NOMO-1 treated with dmso at 0.1 percent for 144 hours (cell line): ENCODE measurements at regions not wholly inside any gene's neighbourhood (a gene's known extent, or its start where the extent isn't known, plus 50 kb on each side); places are given as distances from the start of the nearest gene placed in this dataset.

ENCODE experiments used
- DNase-seq: peaks from one replicate; lab custom pipeline; 2025; ENCODE audit not compliant: unreplicated experiment; lab: John Stamatoyannopoulos, UW

GRCh38 chr4:126269106-126269505 is 954.4 kb downstream of the FAT4 start:
- no peak for DNase-seq

- no peak for DNase-seq
These were observed 956.5 kb downstream of the FAT4 start for GRCh38 chr4:126271292-126271691.

DNA sequence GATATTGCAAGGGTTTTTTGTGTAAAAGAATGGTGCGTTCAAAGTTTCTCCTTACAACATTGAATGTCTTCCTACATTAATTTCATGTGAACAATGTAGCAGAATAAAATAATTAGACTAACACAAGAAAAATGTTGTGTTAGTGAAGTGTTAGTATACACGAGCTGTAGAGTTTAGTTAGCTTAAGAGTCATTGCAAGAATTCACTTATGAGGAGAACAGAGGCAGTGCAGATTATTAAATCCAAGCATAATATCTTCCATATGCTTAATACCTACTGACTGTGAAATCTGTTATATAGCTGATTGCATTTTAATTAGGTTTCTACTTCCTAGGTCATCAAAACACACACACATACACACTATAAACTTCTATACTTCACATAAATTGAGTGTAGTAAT is 959.0 kb downstream of the FAT4 start:
- DNase-seq = no peak

DNA sequence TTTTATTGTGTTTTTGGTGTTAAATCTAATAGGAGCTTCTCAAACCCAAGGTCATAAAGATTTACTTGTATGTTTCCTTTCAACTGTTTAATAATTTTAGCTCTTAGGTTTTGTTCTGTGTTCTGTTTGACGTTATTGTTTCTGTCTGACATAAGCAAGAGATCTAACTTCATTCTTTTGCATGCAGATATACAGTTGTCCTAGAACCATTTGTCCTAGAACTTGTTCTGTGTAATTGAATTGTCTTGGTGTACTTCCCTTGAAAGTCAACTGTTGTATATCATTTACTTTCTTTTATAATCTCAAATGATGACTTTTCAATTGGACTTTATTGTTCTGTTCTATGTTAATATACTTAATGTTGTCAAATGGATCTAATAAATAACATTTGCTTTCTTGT is 977.1 kb downstream of the FAT4 start:
- no peak for DNase-seq

DNA sequence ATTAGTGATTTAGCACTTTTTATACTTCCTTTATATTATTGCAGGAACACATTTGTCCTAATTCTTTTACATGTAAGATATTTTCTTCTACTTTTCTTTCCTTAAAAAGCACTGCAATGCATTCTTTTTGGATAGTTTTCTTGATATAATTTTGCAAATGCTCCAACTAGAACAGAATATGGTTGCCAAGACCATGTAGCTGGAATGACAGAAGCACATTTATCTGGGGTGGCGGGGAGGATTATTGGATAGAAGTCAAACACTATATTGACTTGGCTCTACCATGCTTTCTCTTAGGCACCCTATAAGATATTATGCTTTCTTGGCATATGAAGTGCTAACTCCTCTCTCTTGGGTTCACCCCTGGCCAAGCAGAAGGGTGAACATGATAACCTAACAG is 983.5 kb downstream of the FAT4 start:
- DNase-seq = no peak

GRCh38 chr4:126306152-126306869 is 991.6 kb downstream of the FAT4 start:
- no peak for DNase-seq

DNA sequence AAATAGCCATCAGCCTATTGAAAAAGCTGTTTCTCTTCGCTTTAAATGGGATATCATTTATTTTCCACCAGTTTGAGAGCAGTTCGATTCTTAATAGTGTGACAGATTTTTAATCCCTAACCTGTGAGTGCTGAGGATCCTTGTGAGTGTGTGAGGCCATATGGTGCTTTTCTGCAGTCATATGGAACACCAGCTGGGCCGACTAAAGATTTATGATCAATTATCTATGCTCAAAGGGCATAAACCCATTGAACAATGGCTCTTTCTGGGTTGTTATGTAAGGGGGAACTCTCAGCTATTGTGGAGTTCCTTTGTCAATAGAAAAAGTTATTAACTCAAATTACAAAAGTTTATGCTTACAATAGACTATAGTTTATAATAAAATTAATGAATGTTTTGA is 1003.6 kb downstream of the FAT4 start:
- DNase-seq = no peak

DNA sequence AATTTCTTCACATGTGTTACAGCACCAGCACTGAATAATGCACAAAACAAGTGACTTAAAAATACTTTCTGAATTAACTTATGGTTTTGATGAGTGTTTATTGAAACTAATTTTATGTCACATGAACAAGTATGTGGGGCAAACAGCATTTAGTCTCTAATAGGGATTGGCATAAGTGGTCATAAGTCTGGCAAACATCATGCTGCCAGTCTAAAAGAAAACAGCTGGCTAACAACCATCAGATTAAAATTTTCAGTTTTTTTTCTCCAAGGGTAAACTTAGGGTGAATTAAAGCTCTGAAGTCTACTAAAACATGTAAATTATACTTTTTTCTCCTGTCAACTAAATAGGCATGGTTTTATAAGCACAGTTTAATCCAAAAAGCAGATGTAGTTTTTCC is 1014.2 kb downstream of the FAT4 start:
- no peak for DNase-seq

- DNase-seq = no peak
These were observed 1023.8 kb downstream of the FAT4 start for GRCh38 chr4:126338548-126338947.

DNA sequence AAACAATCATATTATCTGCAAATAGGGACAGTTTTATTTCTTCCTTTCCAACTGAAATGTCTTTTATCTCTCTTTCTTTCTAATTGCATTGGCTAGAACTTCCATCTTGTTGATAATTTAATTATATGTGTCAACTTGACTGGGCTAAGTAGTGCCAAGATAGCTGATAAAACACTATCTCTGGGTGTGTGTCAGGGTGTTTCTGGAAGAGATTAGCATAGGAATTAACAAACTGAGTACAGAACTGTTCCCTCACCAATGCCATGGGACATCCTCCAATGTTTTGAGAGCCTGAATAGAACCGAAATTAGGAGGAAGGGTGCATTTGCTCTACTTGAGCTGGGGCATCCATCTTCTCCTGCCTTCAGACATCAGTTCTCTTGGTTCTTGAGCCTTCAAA is 1027.2 kb downstream of the FAT4 start:
- no peak for DNase-seq

- DNase-seq = no peak
These were observed 1029.7 kb downstream of the FAT4 start for GRCh38 chr4:126344472-126344871.

- no peak for DNase-seq
These were observed 1031.9 kb downstream of the FAT4 start for GRCh38 chr4:126346654-126347053.

- no peak for DNase-seq
These were observed 1040.0 kb downstream of the FAT4 start for GRCh38 chr4:126354784-126355183.

GRCh38 chr4:126358041-126358440 is 1043.3 kb downstream of the FAT4 start:
- DNase-seq = no peak

GRCh38 chr4:126361287-126361686 is 1046.5 kb downstream of the FAT4 start:
- DNase-seq = no peak

- no peak for DNase-seq
These were observed 1049.7 kb downstream of the FAT4 start for GRCh38 chr4:126364311-126364911.

- DNase-seq = no peak
These were observed 1054.3 kb downstream of the FAT4 start for GRCh38 chr4:126369076-126369475.

GRCh38 chr4:126372634-126373033 is 1057.9 kb downstream of the FAT4 start:
- no peak for DNase-seq

GRCh38 chr4:126375462-126376054 is 1060.8 kb downstream of the FAT4 start:
- DNase-seq = no peak

- DNase-seq = no peak
These were observed 1071.2 kb downstream of the FAT4 start for GRCh38 chr4:126385954-126386353.

DNA sequence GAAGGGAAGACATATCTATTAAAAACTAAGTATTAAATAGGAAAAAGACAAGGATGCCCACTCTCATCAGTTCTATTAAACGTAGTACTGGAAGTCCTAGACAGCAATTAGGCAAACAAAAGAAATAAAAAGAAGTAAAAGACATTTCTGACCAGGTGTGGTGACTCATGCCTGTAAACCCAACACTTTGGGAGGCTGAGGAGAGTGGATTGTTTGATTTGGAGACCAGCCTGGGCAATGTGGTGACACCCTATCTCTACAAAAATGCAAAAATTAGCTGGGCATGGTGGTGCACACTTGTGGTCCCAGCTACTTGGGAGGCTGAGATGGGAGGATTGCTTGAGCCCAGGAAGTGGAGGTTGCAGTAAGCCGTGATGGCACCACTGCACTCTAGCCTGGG is 1071.8 kb downstream of the FAT4 start:
- no peak for DNase-seq

DNA sequence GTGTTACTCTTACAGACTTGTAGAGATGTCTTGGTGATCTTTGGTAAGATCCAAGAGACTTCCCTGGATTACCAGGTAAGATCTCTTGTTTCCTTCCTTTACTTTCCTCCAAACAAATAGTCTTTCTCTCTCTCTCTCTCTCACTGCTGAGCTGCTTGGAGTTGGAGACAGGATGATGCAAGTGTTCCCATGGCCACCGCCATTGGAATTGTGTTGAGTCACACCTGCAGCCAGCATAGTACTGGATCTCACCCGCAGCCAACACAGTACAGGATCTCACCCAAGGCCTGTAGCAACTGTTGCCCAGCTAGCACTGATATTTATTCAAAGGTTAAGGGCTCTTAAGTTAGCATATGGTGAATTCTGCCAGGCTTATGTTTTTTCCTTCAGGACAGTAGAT is 1080.9 kb downstream of the FAT4 start:
- no peak for DNase-seq

- DNase-seq = no peak
These were observed 1081.4 kb downstream of the FAT4 start for GRCh38 chr4:126396121-126396520.
